DMS53 (cell line): ENCODE measurements at regions not wholly inside any gene's neighbourhood (a gene's known extent, or its start where the extent isn't known, plus 50 kb on each side); places are given as distances from the start of the nearest gene placed in this dataset.
"Not testable (repeated sequence)": the region's sequence is repeated elsewhere in the genome, so short reads cannot be mapped to it uniquely, and the experiment has no call there.

Experiments used
- DNase-seq: peaks from one replicate; lab custom pipeline; 2025; lab: John Stamatoyannopoulos, UW

DNA sequence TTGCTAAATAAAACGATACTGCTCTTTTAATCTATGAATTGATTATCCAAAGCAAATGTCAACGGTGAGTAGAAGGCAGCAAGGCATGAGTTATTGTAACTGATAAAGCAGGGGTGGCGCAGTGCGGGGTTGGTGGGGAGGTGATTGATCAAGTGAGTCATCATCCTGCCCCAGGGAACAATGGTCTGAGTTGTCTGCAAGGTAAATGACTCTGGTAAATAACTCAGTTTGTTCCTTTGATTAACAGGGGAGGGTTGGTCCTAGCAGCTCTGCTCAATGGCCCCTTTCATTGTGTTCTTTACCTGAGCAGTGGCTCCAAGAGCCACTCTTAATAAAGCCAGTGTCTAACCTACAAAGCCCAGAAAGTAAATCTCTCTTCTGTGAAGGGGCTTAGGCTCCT is 91.8 kb downstream of the QRSL1 start:
- DNase-seq: not testable (repeated sequence)
